MM.1S (cell line): ENCODE measurements at regions not wholly inside any gene's neighbourhood (a gene's known extent, or its start where the extent isn't known, plus 50 kb on each side); places are given as distances from the start of the nearest gene placed in this dataset.

Experiments used
- DNase-seq: peaks from one replicate; pipeline ENCODE4 v3.0.0-alpha.2; 2015
- H2AFZ ChIP-seq: fragments of 300-600 bp; sonication (generic); 2 replicates; pipeline ENCODE4 v1.6.0; 2016; ENCODE audit warnings: antibody characterized with exemption, low read length
- H3F3A ChIP-seq: fragments of 300-600 bp; sonication (generic); 2 replicates; pipeline ENCODE4 v1.6.1; 2016; ENCODE audit warnings: mild to moderate bottlenecking, antibody characterized with exemption, low read length, moderate library complexity, mixed read lengths; ENCODE audit not compliant: insufficient read depth
- H3K27ac ChIP-seq: fragments of 300-600 bp; sonication (generic); 2 replicates; pipeline ENCODE4 v1.5.1; 2016; ENCODE audit warnings: mild to moderate bottlenecking, low read length
- H3K27me3 ChIP-seq: fragments of 300-600 bp; sonication (generic); replicated peaks from 2 replicates; pipeline ENCODE4 v1.6.0; 2016; ENCODE audit warnings: low read length; ENCODE audit not compliant: insufficient read depth
- H3K36me3 ChIP-seq: fragments of 300-600 bp; sonication (generic); replicated peaks from 2 replicates; pipeline ENCODE4 v1.6.1; 2016; ENCODE audit warnings: mild to moderate bottlenecking, low read length, mixed read lengths; ENCODE audit not compliant: insufficient read depth
- H3K4me1 ChIP-seq: fragments of 300-600 bp; sonication (generic); 2 replicates; pipeline ENCODE4 v1.6.1; 2016; ENCODE audit warnings: low read length, mixed read lengths
- H3K4me2 ChIP-seq: fragments of 300-600 bp; sonication (generic); 2 replicates; pipeline ENCODE4 v1.6.0; 2016; ENCODE audit warnings: low read depth, low read length
- H3K4me3 ChIP-seq: fragments of 300-600 bp; sonication (generic); 2 replicates; pipeline ENCODE4 v1.5.1; 2016; ENCODE audit warnings: low read length, mixed read lengths
- H3K79me2 ChIP-seq: fragments of 300-600 bp; sonication (generic); 2 replicates; pipeline ENCODE4 v1.6.1; 2016; ENCODE audit warnings: mixed run types, low read length, mixed read lengths
- H3K9ac ChIP-seq: fragments of 300-600 bp; sonication (generic); 2 replicates; pipeline ENCODE4 v1.6.1; 2016; ENCODE audit warnings: low read length, mixed read lengths
- H3K9me2 ChIP-seq: fragments of 300-600 bp; sonication (generic); replicated peaks from 2 replicates; pipeline ENCODE4 v1.6.1; 2016; ENCODE audit warnings: mild to moderate bottlenecking, low read length, mixed read lengths; ENCODE audit not compliant: insufficient read depth
- H3K9me3 ChIP-seq: fragments of 300-600 bp; sonication (generic); replicated peaks from 2 replicates; pipeline ENCODE4 v1.6.1; 2016; ENCODE audit warnings: mild to moderate bottlenecking, low read length, mixed read lengths; ENCODE audit not compliant: insufficient read depth
- H4K20me1 ChIP-seq: fragments of 300-600 bp; sonication (generic); 2 replicates; pipeline ENCODE4 v1.6.1; 2016; ENCODE audit warnings: mild to moderate bottlenecking, low read length, moderate library complexity, mixed read lengths; ENCODE audit not compliant: insufficient read depth
- CTCF ChIP-seq: fragments of 300-600 bp; sonication (generic); IDR thresholded peaks from 2 replicates; pipeline ENCODE4 v1.5.1; 2016; ENCODE audit warnings: antibody characterized with exemption, low read length, mixed read lengths
- EZH2 ChIP-seq: fragments of 300-600 bp; sonication (generic); optimal IDR thresholded peaks from 2 replicates; pipeline ENCODE3; 2017; ENCODE audit warnings: low read depth, mild to moderate bottlenecking, antibody characterized with exemption, low read length, mixed read lengths
- EZH2phosphoT487 ChIP-seq: fragments of 300-600 bp; sonication (generic); IDR thresholded peaks from 2 replicates; pipeline ENCODE4 v1.6.1; 2018; ENCODE audit warnings: antibody characterized with exemption, low read length

- H3F3A ChIP-seq = no peaks in the 10 kb centered on the region
- no peak overlapping the region for H2AFZ ChIP-seq
- H3K27ac ChIP-seq = no peak overlapping the region
- no peak overlapping the region for H3K9ac ChIP-seq
- H3K9me2 ChIP-seq = no peaks in the 10 kb centered on the region
- no peak overlapping the region for H3K4me3 ChIP-seq
- no peaks in the 10 kb centered on the region for H3K9me3 ChIP-seq
- H3K79me2 ChIP-seq = no peaks in the 10 kb centered on the region
- no peaks in the 10 kb centered on the region for H3K4me1 ChIP-seq
- H3K36me3 ChIP-seq = no peaks in the 10 kb centered on the region
- no peaks in the 10 kb centered on the region for H4K20me1 ChIP-seq
- TF ChIP-seq EZH2phosphoT487 (no peak), EZH2 (no peak), CTCF (no peak)
- no peak overlapping the region for H3K4me2 ChIP-seq
- H3K27me3 ChIP-seq = no peaks in the 10 kb centered on the region
- DNase-seq = no peak
Observed at GRCh38 chr6:80553071-80553740, 446.7 kb downstream of the BCKDHB start.

GRCh38 chr6:80550748-80551147, 444.3 kb downstream of the BCKDHB start:
- Histone ChIP-seq H3K27me3 (no peaks in the 10 kb centered on the region), H3K36me3 (no peaks in the 10 kb centered on the region), H3K4me2 (no peak overlapping the region), H3K4me3 (no peak overlapping the region), H3K4me1 (no peaks in the 10 kb centered on the region), H3K79me2 (no peaks in the 10 kb centered on the region), H3K27ac (no peak overlapping the region), H3K9ac (no peak overlapping the region), H2AFZ (no peak overlapping the region), H3K9me3 (no peaks in the 10 kb centered on the region), H4K20me1 (no peaks in the 10 kb centered on the region), H3K9me2 (no peaks in the 10 kb centered on the region), H3F3A (no peaks in the 10 kb centered on the region)
- DNase-seq = no peak
- TF ChIP-seq EZH2phosphoT487 (no peak), EZH2 (no peak), CTCF (no peak)

- H3K79me2 ChIP-seq = no peaks in the 10 kb centered on the region
- no peaks in the 10 kb centered on the region for H3K36me3 ChIP-seq
- no peaks in the 10 kb centered on the region for H4K20me1 ChIP-seq
- H3K9ac ChIP-seq = no peak overlapping the region
- H3K27ac ChIP-seq = no peak overlapping the region
- H3K4me3 ChIP-seq = no peak overlapping the region
- H3K4me1 ChIP-seq = no peaks in the 10 kb centered on the region
- no peak for TF ChIP-seq CTCF
- no peak for TF ChIP-seq EZH2phosphoT487
- TF ChIP-seq EZH2 = no peak
- H3K9me2 ChIP-seq = no peaks in the 10 kb centered on the region
- H3K27me3 ChIP-seq = no peaks in the 10 kb centered on the region
- H3K4me2 ChIP-seq = no peak overlapping the region
- no peak overlapping the region for H2AFZ ChIP-seq
- no peaks in the 10 kb centered on the region for H3F3A ChIP-seq
- no peak for DNase-seq
- H3K9me3 ChIP-seq = no peaks in the 10 kb centered on the region
Observed at GRCh38 chr6:80550281-80550680, 443.8 kb downstream of the BCKDHB start.
